ENCODE measurements at regions not wholly inside any gene's neighbourhood (a gene's known extent, or its start where the extent isn't known, plus 50 kb on each side); places are given as distances from the start of the nearest gene placed in this dataset.

DNA sequence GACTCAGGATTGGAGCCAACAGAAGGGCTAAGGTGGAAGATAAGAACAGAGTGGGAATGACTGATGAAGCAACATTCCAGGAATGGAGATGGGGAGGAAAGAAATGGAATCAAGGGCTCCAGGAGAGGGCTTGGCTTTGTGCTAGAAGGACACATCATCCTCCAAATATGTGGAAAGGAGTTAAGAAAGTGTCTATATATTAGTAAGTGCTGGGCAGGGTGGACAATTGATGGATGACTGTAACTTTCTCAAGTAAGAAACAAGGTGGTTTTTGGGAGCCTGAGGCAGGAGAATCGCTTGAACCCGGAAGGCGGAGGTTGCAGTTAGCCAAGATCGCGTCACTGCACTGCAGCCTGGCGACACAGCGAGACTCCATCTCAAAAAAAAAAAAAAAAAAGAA lies 71.6 kb upstream of the NFKB1 start:
- Histone ChIP-seq H4K5ac (ENCODE audit: insufficient read length, low read depth, low read length) (no peak overlapping the region), H4K20me1 (replicated peaks in 1 of 2; ENCODE audit: control insufficient read depth in 1 of 2, insufficient read depth in 2 of 2, low read length in 2 of 2) (no peaks in the 10 kb centered on the region), H2BK12ac (ENCODE audit: low read depth, low read length) (no peak overlapping the region), H2AFZ (ENCODE audit: low read length) (peak overlapping the region; percentile 12; the same call in 1 of the 2 replicates), H2BK120ac (replicated peaks; ENCODE audit: low read depth, low read length) (no peak overlapping the region), H3K27me3 (replicated peaks in 1 of 4; ENCODE audit: control insufficient read depth in 3 of 4, extremely low read depth in 1 of 4, insufficient read depth in 3 of 4, low read length in 3 of 4) (no peaks in the 10 kb centered on the region), H4K91ac (replicated peaks; ENCODE audit: insufficient read length, low read length) (no peak overlapping the region), H3K23ac (ENCODE audit: insufficient read length) (no peak overlapping the region), H2BK20ac (ENCODE audit: low read length) (no peak overlapping the region), H4K8ac (ENCODE audit: extremely low read depth, insufficient read depth, low read length) (no peak overlapping the region), H3K36me3 (ENCODE audit: control insufficient read depth in 2 of 4, insufficient read depth in 4 of 4, low read length in 3 of 4) (no peaks in the 10 kb centered on the region), H3K14ac (ENCODE audit: insufficient read length) (no peak overlapping the region), H3K4ac (replicated peaks; ENCODE audit: insufficient read length, low read depth, low read length) (no peak overlapping the region), H3K4me1 (replicated peaks in 1 of 4; ENCODE audit: control insufficient read depth in 3 of 4, insufficient read depth in 4 of 4, low read length in 3 of 4) (no peaks in the 10 kb centered on the region), H3K79me2 (ENCODE audit: control insufficient read depth in 1 of 2, insufficient read depth in 2 of 2, low read length in 2 of 2) (no peaks in the 10 kb centered on the region), H3K4me3 (ENCODE audit: extremely low read depth in 1 of 4, insufficient read depth in 2 of 4, low read depth in 3 of 4, low read length in 4 of 4) (no peak overlapping the region), H2BK5ac (ENCODE audit: low read depth, low read length) (no peak overlapping the region), H3K4me2 (ENCODE audit: insufficient read depth in 1 of 2, low read depth in 2 of 2, low read length in 2 of 2) (no peak overlapping the region), H3K9ac (replicated peaks in 1 of 4; ENCODE audit: extremely low read depth in 1 of 4, low read depth in 3 of 4, low read length in 3 of 4) (no peak overlapping the region), H2AK5ac (ENCODE audit: low read depth, low read length) (no peak overlapping the region), H2BK15ac (ENCODE audit: low read length) (no peak overlapping the region), H3K23me2 (ENCODE audit: low read depth, low read length) (peaks cover 2% of the 10 kb centered on the region; the same call in 1 of the 2 replicates), H3K9me3 (ENCODE audit: insufficient read depth in 2 of 2, low read depth in 1 of 2, low read length in 1 of 2) (no peaks in the 10 kb centered on the region), H3K18ac (ENCODE audit: extremely low read depth, low read length) (no peak overlapping the region), H3K56ac (replicated peaks; ENCODE audit: insufficient read length, low read depth, low read length) (no peak overlapping the region), H3K79me1 (ENCODE audit: low read depth, low read length) (no peaks in the 10 kb centered on the region), H3K27ac (ENCODE audit: low read depth, low read length) (no peak overlapping the region)
- CTCF ChIA-PET (ENCODE audit: partially characterized antibody) = interaction anchor here (0.6 to 1.8 kb wide), 6 partner anchors 13 to 661 kb away, joined by 3 to 6 read pairs (median 4); no protein-coding TSS in a partner anchor
- 89% methylated on average over 5 of the region's 7 CpGs; no CpG with 5 or more reads in 1 of the 2 experiments for WGBS, 2 experiments (ENCODE audit: extremely low coverage in 1 of 2, insufficient coverage in 1 of 2, insufficient read length in 1 of 2, insufficient replicate concordance in 2 of 2, low coverage in 1 of 2, low lambda C conversion rate in 2 of 2, missing lambda C conversion rate in 1 of 2)
- FAIRE-seq (no peak), DNase-seq (ENCODE audit: low read depth in 1 of 2, low spot score in 2 of 2) (no peak)
- POLR2A ChIA-PET (ENCODE audit: partially characterized antibody) = no interaction called here
- TF ChIP-seq EGR1 (IDR thresholded peaks at IDR 0.05; ENCODE audit: borderline replicate concordance, low read depth, low read length) (no peak), GABPA (IDR thresholded peaks at IDR 0.05; ENCODE audit: borderline replicate concordance, insufficient read depth, low read length) (no peak), CBX8 (IDR thresholded peaks at IDR 0.05; ENCODE audit: borderline replicate concordance, low read depth, low read length) (no peak), GTF2F1 (IDR thresholded peaks at IDR 0.05; ENCODE audit: borderline replicate concordance, low read depth, low read length) (no peak), SIX5 (IDR thresholded peaks at IDR 0.05; ENCODE audit: low read depth, low read length) (no peak), BCL11A (IDR thresholded peaks at IDR 0.05; ENCODE audit: low read depth in 2 of 2, low read length in 2 of 2) (no peak), SUZ12 (IDR thresholded peaks at IDR 0.05; ENCODE audit: low read length) (no peak), POLR2A (IDR thresholded peaks at IDR 0.05; ENCODE audit: control extremely low read depth in 1 of 2, low read depth in 2 of 2, low read length in 2 of 2) (no peak), CHD2 (IDR thresholded peaks at IDR 0.05; ENCODE audit: low read length) (no peak), RXRA (IDR thresholded peaks at IDR 0.05; ENCODE audit: insufficient read depth, low read depth, low read length) (no peak), HDAC2 (IDR thresholded peaks at IDR 0.05; ENCODE audit: borderline replicate concordance in 1 of 2, low read depth in 2 of 2, low read length in 2 of 2) (no peak), TCF12 (IDR thresholded peaks at IDR 0.05; ENCODE audit: low read depth, low read length) (no peak), ASH2L (IDR thresholded peaks at IDR 0.05; ENCODE audit: low read length) (no peak)
- TF ChIP-seq, protein P1, sequence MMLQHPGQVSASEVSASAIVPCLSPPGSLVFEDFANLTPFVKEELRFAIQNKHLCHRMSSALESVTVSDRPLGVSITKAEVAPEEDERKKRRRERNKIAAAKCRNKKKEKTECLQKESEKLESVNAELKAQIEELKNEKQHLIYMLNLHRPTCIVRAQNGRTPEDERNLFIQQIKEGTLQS (IDR thresholded peaks at IDR 0.05; ENCODE audit: insufficient read depth, low read depth, low read length) = no peak
- TF ChIP-seq, protein P2, sequence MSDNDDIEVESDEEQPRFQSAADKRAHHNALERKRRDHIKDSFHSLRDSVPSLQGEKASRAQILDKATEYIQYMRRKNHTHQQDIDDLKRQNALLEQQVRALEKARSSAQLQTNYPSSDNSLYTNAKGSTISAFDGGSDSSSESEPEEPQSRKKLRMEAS (IDR thresholded peaks at IDR 0.05) = no peak

Data from H1 (cell line).